Activated T-helper 1 cell treated with anti-CD3 and anti-CD28 coated beads, Interleukin-12 subunit alpha, Interleukin-12 subunit beta, Interleukin-2, Interleukin-4 antibody, amounts not matched to agents 30 ng/mL and 10 ng/mL and 1 ng/mL, durations not matched to agents 14 hours and 24 hours and 36 hours (primary cell): ENCODE measurements at regions not wholly inside any gene's neighbourhood (a gene's known extent, or its start where the extent isn't known, plus 50 kb on each side); places are given as distances from the start of the nearest gene placed in this dataset.
"Not testable (repeated sequence)": the region's sequence is repeated elsewhere in the genome, so short reads cannot be mapped to it uniquely, and the experiment has no call there.

ENCODE experiments used
- DNase-seq: peaks from one replicate; pipeline ENCODE4 v3.0.0; 2021; ENCODE audit warnings: low spot score
- H3K27ac Mint-ChIP-seq: one replicate; pipeline ENCODE4 v1.8.0; 2021; ENCODE audit warnings: mild to moderate bottlenecking, mixed read lengths
- H3K27me3 Mint-ChIP-seq: one replicate; pipeline ENCODE4 v1.8.0; 2022; ENCODE audit warnings: mild to moderate bottlenecking, moderate library complexity, mixed read lengths; ENCODE audit not compliant: insufficient read depth
- H3K36me3 Mint-ChIP-seq: one replicate; pipeline ENCODE4 v1.8.0; 2021; ENCODE audit warnings: low read depth, mixed read lengths
- H3K4me1 Mint-ChIP-seq: one replicate; pipeline ENCODE4 v1.8.0; 2021; ENCODE audit warnings: low read depth, mixed read lengths
- H3K4me3 Mint-ChIP-seq: one replicate; pipeline ENCODE4 v1.8.0; 2021; ENCODE audit warnings: mild to moderate bottlenecking, moderate library complexity, mixed read lengths
- H3K9me3 Mint-ChIP-seq: one replicate; pipeline ENCODE4 v1.8.0; 2021; ENCODE audit warnings: mixed read lengths
- intact Hi-C: fragments of 100-400 bp; cut with micrococcal nuclease; formaldehyde crosslinking; loops from one replicate; pipeline ENCODE4 v1.15.1; 2024

DNA sequence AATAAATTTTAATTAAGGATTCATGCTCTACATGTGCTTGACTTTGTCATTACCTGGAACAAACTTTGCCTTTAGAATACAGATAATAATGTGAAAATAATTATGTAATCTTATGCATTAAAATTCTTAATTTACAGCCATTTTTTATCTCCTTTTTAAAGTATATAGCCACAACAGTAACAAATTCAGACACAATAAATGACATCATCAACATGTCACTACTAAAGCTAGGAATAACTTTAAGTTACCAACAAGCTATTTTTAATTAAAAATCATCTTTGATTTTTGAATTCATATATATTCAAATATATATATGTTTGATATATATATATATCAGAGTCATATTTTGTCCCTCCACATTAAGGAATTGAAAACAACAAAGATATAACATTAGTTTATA, 107.7 kb downstream of the MAD2L1 start:
- no peak for DNase-seq
- peaks cover 9% of the 10 kb centered on the region for H3K9me3 Mint-ChIP-seq
- H3K36me3 Mint-ChIP-seq, result no peaks in the 10 kb centered on the region
- H3K4me3 Mint-ChIP-seq, result no peak overlapping the region
- no peaks in the 10 kb centered on the region for H3K4me1 Mint-ChIP-seq
- H3K27me3 Mint-ChIP-seq, result no peaks in the 10 kb centered on the region
- H3K27ac Mint-ChIP-seq, result no peak overlapping the region
- intact Hi-C loops, result no loop called here

DNA sequence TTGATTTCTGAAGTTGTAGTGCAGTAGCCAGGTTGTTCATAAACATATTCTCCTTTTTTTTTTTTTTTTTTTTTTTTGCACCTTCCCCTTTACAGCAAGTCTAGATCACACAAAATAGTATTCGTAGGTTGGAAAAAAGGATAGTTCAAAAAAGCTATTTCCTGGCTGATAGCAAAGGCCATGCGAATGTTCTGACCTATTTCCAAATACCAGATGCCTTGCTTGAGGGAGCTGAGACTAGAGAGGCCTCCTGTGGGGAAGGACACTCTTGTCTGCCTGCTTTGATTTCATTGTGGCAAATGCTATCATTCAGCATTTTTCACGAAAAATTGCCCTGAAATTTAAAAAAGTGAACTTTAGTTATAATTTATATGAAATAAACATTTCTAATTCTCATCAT, 111.4 kb downstream of the MAD2L1 start:
- Mint-ChIP-seq H3K4me3 (no peak overlapping the region), H3K36me3 (no peaks in the 10 kb centered on the region), H3K9me3 (peaks cover 9% of the 10 kb centered on the region), H3K27me3 (no peaks in the 10 kb centered on the region), H3K4me1 (no peaks in the 10 kb centered on the region), H3K27ac (no peak overlapping the region)
- intact Hi-C loops, result no loop called here
- DNase-seq, result no peak

DNA sequence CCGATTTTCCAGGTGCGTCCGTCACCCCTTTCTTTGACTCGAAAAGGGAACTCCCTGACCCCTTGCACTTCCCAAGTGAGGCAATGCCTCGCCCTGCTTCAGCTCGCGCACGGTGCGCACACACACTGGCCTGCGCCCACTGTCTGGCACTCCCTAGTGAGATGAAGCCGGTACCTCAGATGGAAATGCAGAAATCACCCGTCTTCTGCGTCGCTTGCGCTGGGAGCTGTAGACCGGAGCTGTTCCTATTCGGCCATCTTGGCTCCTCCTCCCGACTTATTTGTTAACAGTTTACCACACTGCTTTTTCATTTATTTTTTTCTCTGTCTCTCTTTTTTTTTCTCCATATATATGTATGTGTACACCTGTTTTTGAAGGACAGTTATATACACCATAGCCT, 112.2 kb downstream of the MAD2L1 start:
- H3K27ac Mint-ChIP-seq, H3K4me3 Mint-ChIP-seq, DNase-seq, H3K27me3 Mint-ChIP-seq, H3K4me1 Mint-ChIP-seq, H3K36me3 Mint-ChIP-seq, H3K9me3 Mint-ChIP-seq, intact Hi-C loops: not testable (repeated sequence)

DNA sequence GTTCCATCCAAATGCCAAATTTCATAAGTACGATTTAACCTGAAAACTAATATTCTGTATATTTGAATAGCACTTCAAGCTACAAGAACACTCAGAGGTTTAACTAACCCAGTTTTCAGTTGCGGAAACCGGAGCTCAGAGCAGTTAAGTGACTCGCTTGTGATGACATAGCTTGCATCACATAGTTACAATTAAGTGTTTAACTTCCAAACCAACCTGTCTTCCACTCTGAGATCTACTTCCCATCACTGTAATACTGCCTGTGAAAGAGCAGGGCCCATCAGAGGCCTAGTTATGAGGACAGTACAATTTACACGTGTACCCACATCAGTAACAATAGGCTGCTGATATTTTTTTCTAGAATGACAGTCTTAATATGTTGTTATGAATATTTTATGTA, 120.3 kb downstream of the MAD2L1 start:
- no peak overlapping the region for H3K4me3 Mint-ChIP-seq
- H3K4me1 Mint-ChIP-seq, result no peaks in the 10 kb centered on the region
- no peaks in the 10 kb centered on the region for H3K9me3 Mint-ChIP-seq
- no peak overlapping the region for H3K27ac Mint-ChIP-seq
- H3K36me3 Mint-ChIP-seq, result no peaks in the 10 kb centered on the region
- intact Hi-C loops, result no loop called here
- DNase-seq, result no peak
- H3K27me3 Mint-ChIP-seq, result peaks cover 1% of the 10 kb centered on the region

DNA sequence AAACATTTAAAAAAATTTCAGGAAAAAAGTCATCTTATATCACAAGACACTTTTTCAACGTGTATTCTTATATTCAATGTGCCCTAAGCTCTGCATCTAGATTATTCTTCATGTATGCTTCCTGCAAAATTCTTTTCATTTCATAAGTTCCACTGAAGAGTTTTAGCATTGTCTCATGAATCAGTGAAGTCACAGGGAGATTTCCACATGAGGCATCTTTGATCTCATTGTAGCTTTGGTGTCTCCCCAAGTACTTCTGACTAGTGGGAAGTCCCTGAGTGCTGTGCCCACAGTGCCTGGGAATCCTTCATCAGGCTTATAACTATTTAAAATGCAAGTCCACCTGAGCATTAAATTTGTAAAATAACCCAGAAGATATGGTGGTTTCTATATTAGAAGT, 123.8 kb downstream of the MAD2L1 start:
- Mint-ChIP-seq H3K9me3 (no peaks in the 10 kb centered on the region), H3K4me3 (no peak overlapping the region), H3K4me1 (no peaks in the 10 kb centered on the region), H3K36me3 (no peaks in the 10 kb centered on the region), H3K27me3 (peaks cover 1% of the 10 kb centered on the region), H3K27ac (no peak overlapping the region)
- DNase-seq, result no peak
- intact Hi-C loops, result no loop called here

DNA sequence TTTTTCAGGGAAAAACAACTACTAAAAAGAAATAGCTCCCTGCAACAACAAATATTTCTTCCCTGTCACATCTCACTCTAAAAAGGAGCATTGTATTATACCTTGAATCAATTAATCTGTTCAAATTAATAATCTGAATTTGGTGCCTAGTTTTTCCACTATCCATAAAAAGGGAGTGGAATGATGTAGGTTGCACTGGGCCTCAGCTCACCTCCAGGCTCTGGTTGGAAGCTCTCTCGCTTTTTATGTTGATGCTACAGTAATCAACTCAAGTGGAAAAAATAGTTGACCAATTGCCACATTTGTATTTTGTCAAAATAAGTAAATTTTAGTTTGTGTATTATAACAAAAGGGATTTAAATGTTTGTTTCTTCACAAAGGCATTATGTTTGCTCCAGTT, 126.1 kb downstream of the MAD2L1 start:
- no peak for DNase-seq
- Mint-ChIP-seq H3K9me3 (no peaks in the 10 kb centered on the region), H3K4me3 (no peak overlapping the region), H3K36me3 (no peaks in the 10 kb centered on the region), H3K4me1 (no peaks in the 10 kb centered on the region), H3K27ac (no peak overlapping the region), H3K27me3 (peaks cover 1% of the 10 kb centered on the region)
- intact Hi-C loops, result no loop called here

DNA sequence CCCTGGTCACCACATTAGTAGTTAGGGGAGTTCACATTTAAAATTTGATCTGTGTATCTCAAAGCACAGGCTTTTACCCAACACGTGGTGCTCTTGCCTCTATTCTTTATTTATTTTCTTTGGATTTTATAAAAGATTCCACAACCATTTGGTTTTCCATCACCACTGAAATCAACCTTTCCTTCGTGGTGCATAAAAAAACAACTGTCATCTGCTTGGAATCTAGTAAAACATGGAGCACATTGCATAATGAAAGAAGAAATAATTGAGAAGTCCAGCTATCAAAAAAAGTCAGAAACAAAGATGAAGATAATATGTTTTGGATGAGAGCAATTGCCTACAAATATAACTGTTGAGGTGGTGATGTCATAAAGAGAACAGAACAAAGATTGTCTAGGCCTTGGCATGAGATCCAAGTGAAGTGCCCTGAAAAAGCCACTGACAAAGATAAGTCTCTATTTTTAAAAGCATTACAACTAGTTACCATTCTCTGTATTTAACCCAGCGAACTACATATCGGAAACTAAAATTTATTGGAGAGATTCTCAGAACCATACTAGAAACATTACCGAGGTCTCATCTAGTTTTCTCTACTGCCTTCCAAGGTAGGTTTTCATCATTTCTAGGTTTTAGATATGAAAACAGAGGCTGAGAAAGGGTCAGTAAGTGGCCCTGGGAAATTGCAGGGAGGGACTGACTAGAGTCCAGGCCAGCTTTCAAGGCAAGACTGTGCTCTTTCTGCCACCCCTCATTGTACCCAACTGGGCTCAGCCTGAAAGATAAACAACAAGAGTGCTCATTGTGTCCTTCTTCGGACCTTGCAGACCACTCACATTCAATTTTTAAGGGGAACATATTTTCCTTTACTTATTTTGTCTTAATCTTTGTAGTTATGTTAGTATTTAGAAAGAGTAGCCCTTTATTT, 127.3 kb downstream of the MAD2L1 start:
- no peak overlapping the region for H3K27ac Mint-ChIP-seq
- intact Hi-C loops, result no loop called here
- H3K4me1 Mint-ChIP-seq, result no peaks in the 10 kb centered on the region
- no peaks in the 10 kb centered on the region for H3K9me3 Mint-ChIP-seq
- H3K4me3 Mint-ChIP-seq, result no peak overlapping the region
- H3K36me3 Mint-ChIP-seq, result no peaks in the 10 kb centered on the region
- DNase-seq, result no peak
- peaks cover 1% of the 10 kb centered on the region for H3K27me3 Mint-ChIP-seq

DNA sequence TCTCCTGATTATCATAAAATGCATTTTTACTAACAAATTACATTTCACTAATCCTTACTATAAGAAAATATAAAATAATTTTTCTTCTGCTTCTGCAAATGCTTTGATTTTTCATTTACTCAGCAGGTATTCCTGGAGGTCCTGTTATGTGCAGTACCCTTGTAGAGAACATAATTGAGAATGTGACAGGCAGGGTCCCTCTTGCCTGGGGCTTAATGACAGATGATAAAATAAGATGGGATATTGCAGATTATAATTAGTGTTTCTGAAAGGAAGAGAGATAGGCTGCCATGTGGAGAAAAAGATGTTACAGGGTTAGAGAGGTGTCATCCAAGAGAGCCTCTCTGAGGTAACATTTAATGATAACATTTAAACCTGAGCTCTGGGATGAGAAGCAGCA, 128.9 kb downstream of the MAD2L1 start:
- H3K27me3 Mint-ChIP-seq, result no peaks in the 10 kb centered on the region
- intact Hi-C loops, result no loop called here
- H3K27ac Mint-ChIP-seq, result no peak overlapping the region
- no peaks in the 10 kb centered on the region for H3K36me3 Mint-ChIP-seq
- no peaks in the 10 kb centered on the region for H3K4me1 Mint-ChIP-seq
- DNase-seq, result no peak
- H3K9me3 Mint-ChIP-seq, result no peaks in the 10 kb centered on the region
- no peak overlapping the region for H3K4me3 Mint-ChIP-seq

DNA sequence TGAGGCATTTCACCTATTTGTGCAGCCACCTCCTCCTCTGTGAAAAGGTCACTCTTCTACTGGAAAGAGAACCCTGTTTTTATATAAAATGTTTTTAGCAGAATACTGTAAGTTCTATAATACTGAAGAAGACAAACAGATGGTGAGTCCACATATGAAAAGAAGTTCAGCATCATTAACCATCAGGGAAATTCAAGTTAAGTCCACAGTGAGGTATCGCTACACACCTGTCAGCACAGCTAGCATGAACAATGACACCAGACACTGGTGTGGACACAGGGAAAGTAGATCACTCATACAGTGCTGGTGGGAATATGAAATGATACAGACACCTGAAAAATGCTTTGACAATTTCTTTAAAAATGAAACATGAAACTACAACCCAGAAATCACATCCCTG, 133.0 kb downstream of the MAD2L1 start:
- no peaks in the 10 kb centered on the region for H3K4me1 Mint-ChIP-seq

DNA sequence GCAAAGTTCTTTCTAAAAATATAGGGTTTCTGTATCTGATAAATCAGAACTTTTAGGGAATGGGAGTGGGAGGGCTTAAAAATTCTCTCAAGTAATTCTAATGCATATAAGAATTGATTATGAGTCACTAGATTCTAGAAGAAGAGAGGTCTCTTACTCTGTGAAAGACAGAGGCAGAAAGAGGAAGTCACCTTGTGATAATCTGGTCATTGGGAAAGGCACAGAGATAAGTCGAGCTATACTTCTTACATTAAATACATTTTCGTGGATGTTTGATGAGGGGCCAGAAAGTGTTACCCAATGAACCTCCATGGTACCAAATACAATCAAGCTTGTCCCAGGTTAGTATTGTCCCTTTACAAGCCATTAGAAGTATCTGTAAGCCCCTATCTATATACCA, 134.4 kb downstream of the MAD2L1 start:
- intact Hi-C loops, result no loop called here
- no peaks in the 10 kb centered on the region for H3K4me1 Mint-ChIP-seq
- H3K36me3 Mint-ChIP-seq, result no peaks in the 10 kb centered on the region
- no peaks in the 10 kb centered on the region for H3K27me3 Mint-ChIP-seq
- no peaks in the 10 kb centered on the region for H3K9me3 Mint-ChIP-seq
- H3K27ac Mint-ChIP-seq, result no peak overlapping the region
- DNase-seq, result no peak
- H3K4me3 Mint-ChIP-seq, result no peak overlapping the region

More for the DNA sequence above, 133.0 kb downstream of the MAD2L1 start:
- Mint-ChIP-seq H3K36me3 (no peaks in the 10 kb centered on the region), H3K9me3 (no peaks in the 10 kb centered on the region), H3K4me3 (no peak overlapping the region), H3K27me3 (no peaks in the 10 kb centered on the region), H3K27ac (no peak overlapping the region)
- intact Hi-C loops, result no loop called here
- DNase-seq, result no peak

DNA sequence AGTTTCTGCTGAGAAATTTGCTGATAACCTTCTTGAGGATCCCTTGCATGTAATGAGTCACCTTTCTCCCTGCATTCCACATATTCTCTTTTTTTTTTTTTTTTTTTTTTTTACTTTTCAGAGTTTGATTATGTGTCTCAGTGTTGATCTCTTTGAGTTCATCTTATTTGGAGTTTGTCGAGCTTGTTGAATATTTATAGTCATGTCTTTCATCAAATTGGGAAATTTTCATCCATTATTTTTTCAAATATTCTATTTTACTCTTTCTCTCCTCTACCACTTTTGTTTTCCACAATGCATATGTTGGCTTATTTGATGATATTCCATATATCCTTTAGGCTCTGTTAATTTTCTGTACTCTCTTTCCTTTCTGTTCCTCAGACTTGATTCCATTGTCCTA, 136.1 kb downstream of the MAD2L1 start:
- Mint-ChIP-seq H3K27ac (no peak overlapping the region), H3K27me3 (no peaks in the 10 kb centered on the region), H3K9me3 (no peaks in the 10 kb centered on the region), H3K4me3 (no peak overlapping the region), H3K36me3 (no peaks in the 10 kb centered on the region), H3K4me1 (no peaks in the 10 kb centered on the region)
- intact Hi-C loops, result no loop called here
- no peak for DNase-seq

DNA sequence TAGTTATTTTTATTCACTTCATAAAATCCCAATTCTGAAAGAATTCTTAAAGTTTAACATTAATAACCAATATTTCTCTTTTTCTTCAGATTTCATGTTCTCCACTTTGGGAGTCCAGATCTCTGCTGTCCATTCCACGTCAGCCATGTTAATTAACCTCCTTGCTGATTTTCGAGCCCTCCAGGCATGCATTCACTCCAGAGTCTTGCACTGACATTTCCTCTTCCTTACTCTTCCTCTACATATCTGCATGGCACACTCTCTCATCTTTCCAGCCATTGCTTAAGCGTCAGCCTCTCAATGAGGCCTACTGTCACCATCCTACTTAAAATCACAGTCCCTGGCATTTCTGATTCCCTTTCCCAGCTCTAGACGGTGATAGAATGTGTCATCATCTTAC, 144.8 kb downstream of the MAD2L1 start:
- Mint-ChIP-seq H3K27ac (no peak overlapping the region), H3K27me3 (no peaks in the 10 kb centered on the region), H3K4me1 (no peaks in the 10 kb centered on the region), H3K4me3 (no peak overlapping the region), H3K9me3 (no peaks in the 10 kb centered on the region), H3K36me3 (no peaks in the 10 kb centered on the region)
- no peak for DNase-seq
- intact Hi-C loops, result no loop called here

DNA sequence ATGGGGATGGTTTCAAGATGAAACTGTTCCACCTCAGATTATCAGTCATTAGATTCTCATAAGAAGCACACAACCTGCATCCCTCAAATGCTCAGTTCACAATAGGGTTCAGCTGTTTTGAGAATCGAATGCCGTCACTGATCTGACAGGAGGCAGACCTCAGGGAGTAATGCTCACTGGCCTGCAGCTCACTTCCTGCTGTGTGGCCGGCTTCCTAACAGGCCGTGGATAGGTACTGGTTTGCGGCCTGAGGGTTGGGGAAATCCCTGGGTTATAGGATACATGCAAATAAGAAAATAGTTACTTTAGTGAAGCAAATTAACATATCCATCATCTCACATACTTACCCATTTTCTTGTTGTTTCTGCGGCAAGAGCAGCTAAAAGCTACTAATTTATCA, 160.4 kb downstream of the MAD2L1 start:
- no peaks in the 10 kb centered on the region for H3K36me3 Mint-ChIP-seq
- H3K9me3 Mint-ChIP-seq, result peaks cover 12% of the 10 kb centered on the region
- no peak overlapping the region for H3K27ac Mint-ChIP-seq
- no peaks in the 10 kb centered on the region for H3K27me3 Mint-ChIP-seq
- H3K4me1 Mint-ChIP-seq, result no peaks in the 10 kb centered on the region
- no peak for DNase-seq
- H3K4me3 Mint-ChIP-seq, result no peak overlapping the region
- intact Hi-C loops, result no loop called here

DNA sequence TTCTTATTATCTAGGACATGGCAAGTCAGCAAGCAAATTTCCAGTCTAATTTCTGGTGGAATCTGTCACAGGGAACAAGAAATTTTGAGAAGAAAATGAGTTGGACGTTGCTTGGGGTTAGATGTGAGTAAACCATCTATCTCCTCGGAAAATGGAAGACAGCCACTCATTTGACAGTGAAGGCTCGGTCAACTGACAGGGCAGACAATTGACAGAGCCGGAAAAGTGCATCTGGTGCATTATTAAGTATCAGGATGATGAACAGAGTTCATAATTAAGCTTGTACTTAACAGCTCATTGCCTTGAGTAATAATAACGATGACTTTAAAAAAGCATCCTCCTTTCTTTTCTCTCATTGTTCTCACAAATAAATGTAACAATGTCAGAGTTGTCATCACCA, 168.4 kb downstream of the MAD2L1 start:
- Mint-ChIP-seq H3K4me3 (no peak overlapping the region), H3K36me3 (no peaks in the 10 kb centered on the region), H3K4me1 (no peaks in the 10 kb centered on the region), H3K27me3 (peaks cover 1% of the 10 kb centered on the region), H3K9me3 (no peaks in the 10 kb centered on the region), H3K27ac (no peak overlapping the region)
- no peak for DNase-seq
- intact Hi-C loops, result no loop called here
